ENCODE measurements at regions not wholly inside any gene's neighbourhood (a gene's known extent, or its start where the extent isn't known, plus 50 kb on each side); places are given as distances from the start of the nearest gene placed in this dataset.

- DNase-seq (ENCODE audit: low spot score) = no peak
- in situ Hi-C loops (cut with HindIII; ENCODE audit: low sequenced_read_pairs) = no loop called here
Observed at GRCh38 chr6:98670045-98670746, 164.2 kb upstream of the POU3F2 start.

DNA sequence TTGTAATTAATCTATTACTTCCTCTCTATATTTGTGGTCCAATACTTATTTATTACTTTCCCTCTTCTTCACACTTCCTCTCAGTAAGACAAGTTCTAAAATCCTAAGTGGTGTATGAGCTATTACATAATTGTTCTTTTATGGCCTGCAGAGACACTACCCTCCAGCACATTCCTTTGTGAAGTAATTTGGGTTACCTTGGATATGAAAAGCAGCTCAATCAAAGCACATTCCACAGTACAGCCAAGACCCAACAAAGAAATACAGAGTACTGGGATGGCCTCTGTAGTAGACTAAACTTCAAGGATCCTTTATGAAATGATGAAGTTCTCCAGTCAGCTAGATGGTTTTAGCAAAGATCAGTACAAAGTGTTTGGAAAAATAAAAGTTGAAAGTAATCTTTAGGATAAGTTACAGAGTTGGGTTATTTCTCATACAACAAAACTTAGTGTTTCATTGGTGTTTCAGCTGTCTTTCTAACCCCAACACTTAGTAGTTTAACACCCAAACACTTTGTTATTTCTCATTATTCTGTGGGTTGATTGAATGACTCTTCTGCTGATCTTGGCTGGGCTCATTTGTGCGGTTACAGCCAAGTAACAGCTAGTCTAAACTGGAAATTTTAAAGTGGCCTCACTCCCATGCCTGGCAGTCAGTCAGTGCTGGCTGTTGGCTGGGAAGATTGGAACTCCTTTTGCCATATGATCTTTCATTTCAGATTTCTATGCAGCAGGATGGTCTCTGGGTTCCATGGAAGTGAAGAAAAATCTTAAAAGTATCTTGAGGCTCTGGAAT lies 161.5 kb upstream of the POU3F2 start:
- in situ Hi-C loops (cut with HindIII; ENCODE audit: low sequenced_read_pairs) = no loop called here
- peak; percentile 23 for DNase-seq (ENCODE audit: low spot score)

- no peak for DNase-seq (ENCODE audit: low spot score)
- in situ Hi-C loops (cut with HindIII; ENCODE audit: low sequenced_read_pairs) = no loop called here
Observed at GRCh38 chr6:98678481-98678880, 155.9 kb upstream of the POU3F2 start.

DNA sequence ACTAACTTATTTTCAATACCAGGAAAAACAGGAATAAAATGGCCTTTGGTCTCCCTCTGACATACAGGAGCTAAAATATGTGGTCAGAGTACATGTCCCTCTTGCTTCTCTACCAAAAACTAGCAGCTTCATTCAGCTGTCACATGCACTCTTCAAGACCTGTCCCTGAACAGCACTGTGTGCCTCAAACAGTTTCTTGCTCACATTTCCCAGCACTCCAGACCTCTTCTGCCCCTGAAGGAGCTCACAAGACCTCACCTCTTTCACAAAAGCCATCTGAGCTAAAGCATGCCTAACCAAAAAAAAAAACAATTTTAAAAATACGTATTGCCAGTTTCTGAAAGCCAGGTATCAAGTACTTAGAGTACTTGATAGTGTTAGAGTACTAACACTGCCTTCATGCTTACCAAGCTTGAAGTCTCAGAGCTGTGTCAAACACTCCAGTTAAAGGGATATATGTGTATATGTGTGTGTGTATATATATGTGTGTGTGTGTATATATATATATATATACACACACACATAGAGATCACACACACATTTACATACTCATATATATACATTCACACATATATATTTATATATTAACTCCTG lies 148.3 kb upstream of the POU3F2 start:
- DNase-seq (ENCODE audit: low spot score) = no peak
- in situ Hi-C loops (cut with HindIII; ENCODE audit: low sequenced_read_pairs) = no loop called here

DNA sequence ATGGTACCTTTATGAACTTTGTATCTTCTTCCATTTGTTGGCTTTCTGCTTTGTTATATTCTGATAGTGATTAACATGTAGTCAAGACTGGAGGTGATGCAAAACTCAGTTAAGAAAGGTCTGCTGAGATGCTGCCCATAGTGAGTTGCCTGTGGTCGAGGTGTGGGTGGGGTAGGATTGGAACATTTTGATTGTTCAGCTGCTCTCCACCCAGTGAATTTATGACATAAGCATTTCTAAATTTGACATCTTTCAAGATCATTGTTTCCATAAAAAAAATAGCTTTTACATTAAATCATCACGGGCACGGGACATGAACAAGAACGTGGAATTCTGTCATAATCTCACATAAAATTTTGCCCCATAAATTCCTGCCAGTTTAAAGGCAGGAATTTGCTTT lies 146.6 kb upstream of the POU3F2 start:
- in situ Hi-C loops (cut with HindIII; ENCODE audit: low sequenced_read_pairs) = no loop called here
- no peak for DNase-seq (ENCODE audit: low spot score)

GRCh38 chr6:98695091-98695801 lies 139.1 kb upstream of the POU3F2 start:
- in situ Hi-C loops (cut with HindIII; ENCODE audit: low sequenced_read_pairs) = no loop called here

GRCh38 chr6:98711380-98711779 lies 123.0 kb upstream of the POU3F2 start:
- in situ Hi-C loops (cut with HindIII; ENCODE audit: low sequenced_read_pairs) = no loop called here

More at GRCh38 chr6:98695091-98695801, 139.1 kb upstream of the POU3F2 start:
- peak; percentile 47 for DNase-seq (ENCODE audit: low spot score)

DNA sequence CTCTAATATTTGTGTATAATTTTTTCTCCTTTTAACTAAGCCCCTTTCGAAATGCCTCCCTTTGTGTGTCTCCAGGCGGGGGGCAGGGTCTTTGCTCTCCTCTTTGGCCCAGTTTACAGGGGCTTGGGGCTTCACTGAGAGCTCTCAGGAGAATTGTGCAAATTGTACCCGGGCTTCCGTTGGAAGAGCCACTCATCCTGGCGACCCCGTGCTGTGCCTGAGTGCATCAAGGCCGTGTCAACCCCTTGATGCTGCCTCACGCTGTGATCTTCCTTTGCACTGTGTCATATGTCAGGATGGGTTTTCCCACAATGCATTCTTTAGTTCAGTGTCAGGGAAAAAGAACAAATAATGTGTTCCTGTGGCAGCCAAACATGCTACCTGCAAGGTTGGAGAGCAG lies 118.0 kb upstream of the POU3F2 start:
- in situ Hi-C loops (cut with HindIII; ENCODE audit: low sequenced_read_pairs) = no loop called here
- no peak for DNase-seq (ENCODE audit: low spot score)

More at GRCh38 chr6:98711380-98711779, 123.0 kb upstream of the POU3F2 start:
- no peak for DNase-seq (ENCODE audit: low spot score)

GRCh38 chr6:98717322-98717877 lies 117.0 kb upstream of the POU3F2 start:
- no peak for DNase-seq (ENCODE audit: low spot score)
- in situ Hi-C loops (cut with HindIII; ENCODE audit: low sequenced_read_pairs) = no loop called here

DNA sequence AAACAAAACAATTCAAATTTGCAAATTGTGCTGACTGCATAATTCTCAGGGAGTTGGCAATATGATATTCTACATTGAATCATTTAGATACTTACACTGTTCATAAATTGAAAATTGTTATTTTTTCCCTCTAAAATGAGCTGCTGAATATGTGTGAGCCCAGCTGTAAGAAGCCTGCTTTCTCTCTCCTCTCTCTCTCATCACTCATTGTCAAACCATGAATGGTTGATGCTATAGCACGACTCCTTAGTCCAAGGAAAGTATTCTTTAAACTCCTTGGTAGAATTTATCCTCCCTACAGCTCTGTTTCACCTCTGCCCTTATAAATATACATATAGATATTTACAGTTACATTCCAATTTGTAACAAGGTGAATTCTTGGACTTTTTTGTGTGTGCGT lies 116.4 kb upstream of the POU3F2 start:
- no peak for DNase-seq (ENCODE audit: low spot score)
- in situ Hi-C loops (cut with HindIII; ENCODE audit: low sequenced_read_pairs) = no loop called here

DNA sequence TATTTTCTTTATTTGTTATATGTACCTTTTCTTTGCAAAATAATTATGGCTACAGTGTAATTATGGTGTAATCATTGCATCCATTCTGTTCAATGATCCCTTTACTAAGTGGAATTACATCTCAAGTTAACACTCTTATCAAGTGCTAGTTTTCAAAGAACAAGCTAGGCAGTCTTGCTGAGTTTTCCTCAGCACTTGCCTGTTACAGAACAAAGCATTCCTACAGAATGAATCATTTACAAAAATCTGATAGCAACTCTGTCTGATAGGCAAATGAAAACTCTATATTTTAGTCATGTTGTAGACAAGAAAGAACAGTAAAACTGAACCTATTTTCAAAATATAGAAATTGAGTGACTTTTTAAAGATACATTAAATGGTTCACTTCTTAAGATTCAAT lies 109.8 kb upstream of the POU3F2 start:
- in situ Hi-C loops (cut with HindIII; ENCODE audit: low sequenced_read_pairs) = no loop called here
- no peak for DNase-seq (ENCODE audit: low spot score)

DNA sequence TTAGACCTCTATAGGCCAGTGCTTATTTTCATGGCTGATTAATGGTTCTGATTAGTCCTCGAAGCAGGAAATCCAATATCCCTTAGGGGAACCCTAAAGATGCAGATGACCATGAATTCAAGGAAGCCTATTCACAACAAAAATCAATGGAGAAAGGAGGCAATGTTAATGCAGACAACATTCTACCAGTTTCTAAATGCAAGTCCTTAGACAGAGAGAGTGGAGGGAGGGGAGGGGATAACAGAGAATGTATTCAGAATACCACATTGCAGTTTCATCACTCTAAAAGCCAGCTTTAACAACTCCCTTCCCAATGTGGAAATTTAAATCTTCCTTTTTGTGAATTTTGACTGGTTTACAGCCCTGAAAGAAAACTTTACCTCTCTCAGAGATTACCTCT lies 87.1 kb upstream of the POU3F2 start:
- no peak for DNase-seq (ENCODE audit: low spot score)
- in situ Hi-C loops (cut with HindIII; ENCODE audit: low sequenced_read_pairs) = no loop called here

DNA sequence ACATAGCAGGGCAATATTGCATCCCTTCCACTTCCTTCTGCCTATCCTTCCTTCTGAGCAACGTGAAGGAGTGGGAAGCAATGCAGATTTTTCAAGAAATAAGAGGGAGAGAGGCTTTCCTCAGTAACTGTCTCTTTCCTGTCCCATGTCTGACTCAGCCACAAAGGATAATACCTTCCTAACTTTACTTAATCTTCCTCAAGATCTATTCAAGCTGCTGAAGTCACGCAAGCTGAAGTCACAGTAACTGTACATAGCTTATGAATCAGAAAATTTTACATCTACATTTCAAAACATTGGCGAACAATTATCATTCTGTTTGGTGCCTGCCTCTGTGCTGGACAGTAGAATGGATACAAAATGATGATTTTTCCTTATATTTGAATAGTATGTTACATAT lies 86.4 kb upstream of the POU3F2 start:
- DNase-seq (ENCODE audit: low spot score) = no peak
- in situ Hi-C loops (cut with HindIII; ENCODE audit: low sequenced_read_pairs) = no loop called here

GRCh38 chr6:98759459-98759858 lies 74.9 kb upstream of the POU3F2 start:
- in situ Hi-C loops (cut with HindIII; ENCODE audit: low sequenced_read_pairs) = no loop called here
- no peak for DNase-seq (ENCODE audit: low spot score)

DNA sequence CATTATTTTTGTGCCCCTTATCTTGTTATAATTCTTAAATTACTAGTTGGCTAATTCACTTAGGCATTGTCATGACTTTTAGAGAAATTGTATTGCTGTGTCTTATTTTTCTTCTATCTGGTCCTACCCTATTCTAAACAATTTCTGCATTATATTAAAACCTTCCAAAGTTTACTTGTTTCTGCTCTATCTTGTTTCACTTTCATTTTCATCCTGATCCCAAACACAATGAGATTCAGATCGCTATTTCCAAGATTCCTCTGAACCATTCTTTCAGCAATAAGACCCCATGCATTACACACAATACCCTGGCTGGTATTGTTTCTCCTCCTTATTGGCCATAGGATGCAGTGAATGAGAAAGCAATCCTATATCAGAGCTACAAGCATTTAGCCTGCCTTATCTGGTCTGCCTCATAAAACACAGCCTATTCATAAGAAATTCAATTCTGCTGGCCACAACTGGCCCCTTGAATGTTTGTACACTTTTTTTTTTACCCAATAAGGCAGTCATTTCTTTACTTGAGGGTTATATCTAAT lies 69.9 kb upstream of the POU3F2 start:
- DNase-seq (ENCODE audit: low spot score) = no peak
- in situ Hi-C loops (cut with HindIII; ENCODE audit: low sequenced_read_pairs) = no loop called here

GRCh38 chr6:98769546-98769945 lies 64.8 kb upstream of the POU3F2 start:
- in situ Hi-C loops (cut with HindIII; ENCODE audit: low sequenced_read_pairs) = no loop called here
- peak; percentile 28 for DNase-seq (ENCODE audit: low spot score)

- DNase-seq (ENCODE audit: low spot score) = no peak
- in situ Hi-C loops (cut with HindIII; ENCODE audit: low sequenced_read_pairs) = no loop called here
Observed at GRCh38 chr6:98775205-98775604, 59.2 kb upstream of the POU3F2 start.

DNA sequence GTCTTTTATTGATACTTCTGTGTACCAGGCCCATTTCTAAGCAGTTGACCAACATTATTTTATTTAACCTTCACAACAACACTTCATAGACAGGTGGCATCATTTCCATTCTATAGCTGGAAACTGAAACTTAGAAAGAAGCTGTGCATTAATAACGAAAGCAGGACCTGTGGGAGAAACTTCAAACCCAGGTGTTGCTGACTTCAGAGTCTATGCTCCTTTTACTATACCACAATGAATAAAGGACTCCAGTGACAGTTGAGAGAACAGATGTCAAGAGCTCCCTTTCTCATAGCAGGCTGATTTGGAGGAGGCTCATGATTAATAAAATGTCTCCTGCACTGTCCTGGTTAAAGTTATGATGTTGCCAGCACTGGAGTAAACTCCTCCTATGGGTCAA lies 56.6 kb upstream of the POU3F2 start:
- in situ Hi-C loops (cut with HindIII; ENCODE audit: low sequenced_read_pairs) = no loop called here
- DNase-seq (ENCODE audit: low spot score) = no peak

- in situ Hi-C loops (cut with HindIII; ENCODE audit: low sequenced_read_pairs) = no loop called here
- DNase-seq (ENCODE audit: low spot score) = no peak
Observed at GRCh38 chr6:98779618-98780017, 54.8 kb upstream of the POU3F2 start.
